BLaER1 treated with 17β-estradiol and CSF1 and Interleukin-3, amounts not matched to agents 10 nM and 100 nM (cell line): ENCODE measurements at regions not wholly inside any gene's neighbourhood (a gene's known extent, or its start where the extent isn't known, plus 50 kb on each side); places are given as distances from the start of the nearest gene placed in this dataset.

Experiments
- H3K27ac ChIP-seq, 11 experiments: shearing (Covaris generic); formaldehyde crosslinking; 2 replicates each; pipeline ENCODE4 v1.8.1; 2022
- H3K27me3 ChIP-seq, 11 experiments: shearing (Covaris generic); formaldehyde crosslinking; 2 replicates each; pipeline ENCODE4 v1.8.1; 2022
- H3K36me3 ChIP-seq, 11 experiments: shearing (Covaris generic); formaldehyde crosslinking; 2 replicates each; pipeline ENCODE4 v1.8.1; 2022
- H3K4me1 ChIP-seq, 10 experiments: shearing (Covaris generic); formaldehyde crosslinking; 2 replicates each; pipeline ENCODE4 v1.8.1; 2022
- H3K4me2 ChIP-seq, 11 experiments: shearing (Covaris generic); formaldehyde crosslinking; 2 replicates each; pipeline ENCODE4 v1.8.1; 2022
- H3K4me3 ChIP-seq, 10 experiments: shearing (Covaris generic); formaldehyde crosslinking; 2 replicates each; pipeline ENCODE4 v1.8.1; 2022
- H3K9ac ChIP-seq, 11 experiments: shearing (Covaris generic); formaldehyde crosslinking; 2 replicates each; pipeline ENCODE4 v1.8.1; 2022
- H3K9me3 ChIP-seq, 11 experiments: shearing (Covaris generic); formaldehyde crosslinking; replicated peaks in 1 of 11; 2 replicates each; pipeline ENCODE4 v1.8.1; 2022
- H4K20me1 ChIP-seq, 11 experiments: shearing (Covaris generic); formaldehyde crosslinking; 2 replicates each; pipeline ENCODE4 v1.8.1; 2022
- Cebpa-rat ChIP-seq, 11 experiments: shearing (Covaris generic); IDR thresholded peaks; 2 replicates each; pipeline ENCODE4 v1.8.1; 2022

- H3K4me1 ChIP-seq = no peaks in the 10 kb centered on the region
- H3K27me3 ChIP-seq = no peaks in the 10 kb centered on the region
- no peaks in the 10 kb centered on the region for H3K9me3 ChIP-seq
- no peak overlapping the region for H3K27ac ChIP-seq
- no peaks in the 10 kb centered on the region for H3K36me3 ChIP-seq
- no peak overlapping the region for H3K9ac ChIP-seq
- TF ChIP-seq Cebpa-rat (IDR thresholded peaks at IDR 0.05) = no peak
- no peaks in the 10 kb centered on the region for H4K20me1 ChIP-seq
- no peak overlapping the region for H3K4me3 ChIP-seq
- no peak overlapping the region for H3K4me2 ChIP-seq
Measured at GRCh38 chr15:46676233-46677206, 1040.8 kb upstream of the SEMA6D start.

GRCh38 chr15:46677491-46677890 lies 1039.8 kb upstream of the SEMA6D start:
- Histone ChIP-seq H3K27ac (no peak overlapping the region), H3K4me3 (no peak overlapping the region), H3K27me3 (no peaks in the 10 kb centered on the region), H3K9ac (no peak overlapping the region), H3K4me2 (no peak overlapping the region), H3K4me1 (no peaks in the 10 kb centered on the region), H3K9me3 (no peaks in the 10 kb centered on the region), H4K20me1 (no peaks in the 10 kb centered on the region), H3K36me3 (no peaks in the 10 kb centered on the region)
- TF ChIP-seq Cebpa-rat (IDR thresholded peaks at IDR 0.05) = no peak

GRCh38 chr15:46681901-46682300 lies 1035.4 kb upstream of the SEMA6D start:
- Histone ChIP-seq H3K9ac (no peak overlapping the region), H3K36me3 (no peaks in the 10 kb centered on the region), H3K27me3 (no peaks in the 10 kb centered on the region), H3K9me3 (no peaks in the 10 kb centered on the region), H3K4me1 (no peaks in the 10 kb centered on the region), H3K4me2 (no peak overlapping the region), H4K20me1 (no peaks in the 10 kb centered on the region), H3K4me3 (no peak overlapping the region), H3K27ac (no peak overlapping the region)
- no peak for TF ChIP-seq Cebpa-rat (IDR thresholded peaks at IDR 0.05)

GRCh38 chr15:46682969-46683791 lies 1034.1 kb upstream of the SEMA6D start:
- Histone ChIP-seq H3K27me3 (no peaks in the 10 kb centered on the region), H3K9ac (no peak overlapping the region), H3K27ac (no peak overlapping the region), H3K4me3 (no peak overlapping the region), H4K20me1 (no peaks in the 10 kb centered on the region), H3K36me3 (no peaks in the 10 kb centered on the region), H3K4me2 (no peak overlapping the region), H3K4me1 (no peaks in the 10 kb centered on the region), H3K9me3 (no peaks in the 10 kb centered on the region)
- no peak for TF ChIP-seq Cebpa-rat (IDR thresholded peaks at IDR 0.05)

GRCh38 chr15:46685096-46685495 lies 1032.2 kb upstream of the SEMA6D start:
- Histone ChIP-seq H3K4me1 (no peaks in the 10 kb centered on the region), H3K4me2 (no peak overlapping the region), H3K36me3 (no peaks in the 10 kb centered on the region)

GRCh38 chr15:46685681-46686080 lies 1031.6 kb upstream of the SEMA6D start:
- Histone ChIP-seq H3K4me3 (no peak overlapping the region), H3K4me2 (no peak overlapping the region), H3K36me3 (no peaks in the 10 kb centered on the region), H3K9ac (no peak overlapping the region), H3K9me3 (no peaks in the 10 kb centered on the region), H3K27me3 (no peaks in the 10 kb centered on the region), H4K20me1 (no peaks in the 10 kb centered on the region), H3K27ac (no peak overlapping the region), H3K4me1 (no peaks in the 10 kb centered on the region)
- no peak for TF ChIP-seq Cebpa-rat (IDR thresholded peaks at IDR 0.05)

More at GRCh38 chr15:46685096-46685495, 1032.2 kb upstream of the SEMA6D start:
- H3K4me3 ChIP-seq = no peak overlapping the region
- no peak for TF ChIP-seq Cebpa-rat (IDR thresholded peaks at IDR 0.05)
- no peaks in the 10 kb centered on the region for H3K9me3 ChIP-seq
- no peak overlapping the region for H3K9ac ChIP-seq
- no peak overlapping the region for H3K27ac ChIP-seq
- no peaks in the 10 kb centered on the region for H3K27me3 ChIP-seq
- H4K20me1 ChIP-seq = no peaks in the 10 kb centered on the region

- H3K4me3 ChIP-seq = no peak overlapping the region
- no peaks in the 10 kb centered on the region for H4K20me1 ChIP-seq
- no peaks in the 10 kb centered on the region for H3K27me3 ChIP-seq
- H3K27ac ChIP-seq = no peak overlapping the region
- no peaks in the 10 kb centered on the region for H3K36me3 ChIP-seq
- no peak for TF ChIP-seq Cebpa-rat (IDR thresholded peaks at IDR 0.05)
- no peaks in the 10 kb centered on the region for H3K9me3 ChIP-seq
- no peak overlapping the region for H3K4me2 ChIP-seq
- H3K4me1 ChIP-seq = no peaks in the 10 kb centered on the region
- no peak overlapping the region for H3K9ac ChIP-seq
Measured at GRCh38 chr15:46696281-46696680, 1021.0 kb upstream of the SEMA6D start.

GRCh38 chr15:46701346-46701745 lies 1016.0 kb upstream of the SEMA6D start:
- Histone ChIP-seq H3K9ac (no peak overlapping the region), H4K20me1 (no peaks in the 10 kb centered on the region), H3K9me3 (peaks cover 0 to 6% (median 0%) of the 10 kb centered on the region in 11 experiments; a peak in 1 of 22 replicates), H3K4me2 (no peak overlapping the region), H3K27ac (no peak overlapping the region), H3K4me1 (peaks cover 16 to 28% (median 25%) of the 10 kb centered on the region in 10 experiments; a peak in 19 of 20 replicates), H3K27me3 (no peaks in the 10 kb centered on the region), H3K36me3 (no peaks in the 10 kb centered on the region), H3K4me3 (no peak overlapping the region)
- no peak for TF ChIP-seq Cebpa-rat (IDR thresholded peaks at IDR 0.05)

GRCh38 chr15:46701896-46702295 lies 1015.4 kb upstream of the SEMA6D start:
- Histone ChIP-seq H3K9me3 (peaks cover 0 to 10% (median 4%) of the 10 kb centered on the region in 11 experiments; a peak in 4 of 22 replicates), H3K27ac (no peak overlapping the region), H3K9ac (no peak overlapping the region), H3K4me3 (no peak overlapping the region), H3K27me3 (no peaks in the 10 kb centered on the region), H4K20me1 (no peaks in the 10 kb centered on the region), H3K4me1 (peaks cover 16 to 28% (median 25%) of the 10 kb centered on the region in 10 experiments; a peak in 19 of 20 replicates), H3K36me3 (no peaks in the 10 kb centered on the region), H3K4me2 (no peak overlapping the region)
- TF ChIP-seq Cebpa-rat (IDR thresholded peaks at IDR 0.05) = no peak
